ENCODE measurements at regions not wholly inside any gene's neighbourhood (a gene's known extent, or its start where the extent isn't known, plus 50 kb on each side); places are given as distances from the start of the nearest gene placed in this dataset.

DNA sequence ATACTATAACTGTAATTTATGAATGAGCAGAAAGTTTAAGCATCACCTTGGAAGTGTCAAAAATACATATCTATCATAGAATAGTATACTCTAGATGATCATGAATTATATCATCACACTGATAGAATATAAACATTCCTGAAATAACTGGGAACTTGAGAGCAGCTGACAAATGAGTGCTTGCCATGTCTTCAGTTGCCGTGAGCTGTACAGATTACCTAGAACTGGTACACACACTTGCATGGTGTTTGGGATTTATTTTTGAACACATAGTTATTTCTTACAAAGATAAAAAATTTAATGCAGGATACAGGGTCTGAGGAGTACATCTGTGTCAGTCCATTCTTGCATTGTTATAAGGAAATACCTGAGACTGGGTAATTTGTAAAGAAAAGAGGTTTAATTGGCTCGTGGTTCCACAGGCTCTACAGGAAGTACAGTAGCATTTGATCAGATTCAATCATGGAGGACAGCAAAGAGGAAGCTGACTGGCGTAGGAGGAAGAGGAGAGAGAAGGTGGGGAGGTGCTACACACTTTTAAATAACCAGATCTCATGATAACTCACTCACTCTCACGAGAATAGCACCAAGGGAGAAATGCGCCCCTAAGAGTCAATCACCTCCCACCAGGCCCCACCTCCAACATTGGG, 60.4 kb upstream of the MBNL2 start:
- TF ChIP-seq, protein P1, sequence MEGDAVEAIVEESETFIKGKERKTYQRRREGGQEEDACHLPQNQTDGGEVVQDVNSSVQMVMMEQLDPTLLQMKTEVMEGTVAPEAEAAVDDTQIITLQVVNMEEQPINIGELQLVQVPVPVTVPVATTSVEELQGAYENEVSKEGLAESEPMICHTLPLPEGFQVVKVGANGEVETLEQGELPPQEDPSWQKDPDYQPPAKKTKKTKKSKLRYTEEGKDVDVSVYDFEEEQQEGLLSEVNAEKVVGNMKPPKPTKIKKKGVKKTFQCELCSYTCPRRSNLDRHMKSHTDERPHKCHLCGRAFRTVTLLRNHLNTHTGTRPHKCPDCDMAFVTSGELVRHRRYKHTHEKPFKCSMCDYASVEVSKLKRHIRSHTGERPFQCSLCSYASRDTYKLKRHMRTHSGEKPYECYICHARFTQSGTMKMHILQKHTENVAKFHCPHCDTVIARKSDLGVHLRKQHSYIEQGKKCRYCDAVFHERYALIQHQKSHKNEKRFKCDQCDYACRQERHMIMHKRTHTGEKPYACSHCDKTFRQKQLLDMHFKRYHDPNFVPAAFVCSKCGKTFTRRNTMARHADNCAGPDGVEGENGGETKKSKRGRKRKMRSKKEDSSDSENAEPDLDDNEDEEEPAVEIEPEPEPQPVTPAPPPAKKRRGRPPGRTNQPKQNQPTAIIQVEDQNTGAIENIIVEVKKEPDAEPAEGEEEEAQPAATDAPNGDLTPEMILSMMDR (IDR thresholded peaks at IDR 0.05; ENCODE audit: low read length), result no peak
- no peak for TF ChIP-seq EZH2phosphoT487 (IDR thresholded peaks at IDR 0.05; ENCODE audit: low read length)

Data from MM.1S (cell line).